ENCODE measurements at regions not wholly inside any gene's neighbourhood (a gene's known extent, or its start where the extent isn't known, plus 50 kb on each side); places are given as distances from the start of the nearest gene placed in this dataset.

- TF ChIP-seq CTCF (IDR thresholded peaks at IDR 0.05 in 4 of 5, conservative IDR thresholded peaks at IDR 0.05 in 1 of 5) (no peak), POLR2A (IDR thresholded peaks at IDR 0.05) (no peak)
- intact Hi-C loops (cut with DNase I; ENCODE audit: low total_unique reads), result no loop called here
- no peak overlapping the region for H3K27ac ChIP-seq
- no peaks in the 10 kb centered on the region for H3K4me1 ChIP-seq
- in situ Hi-C loops (cut with MboI; ENCODE audit: low sequenced_read_pairs in 4 of 4), result no loop called here
- H3K4me3 ChIP-seq, result no peak overlapping the region
- ATAC-seq, result no peak
- no peaks in the 10 kb centered on the region for H3K27me3 ChIP-seq
- DNase-seq, result no peak
- no peaks in the 10 kb centered on the region for H3K9me3 ChIP-seq
- H3K36me3 ChIP-seq, result no peaks in the 10 kb centered on the region
These were observed 937.6 kb downstream of the TLE4 start for GRCh38 chr9:80509358-80509757.

- H3K27ac ChIP-seq, result no peak overlapping the region
These were observed 935.8 kb downstream of the TLE4 start for GRCh38 chr9:80507611-80508010.

GRCh38 chr9:80504601-80505230 lies 933.0 kb downstream of the TLE4 start:
- DNase-seq (no peak), ATAC-seq (no peak)
- peaks cover 0 to 3% of the 10 kb centered on the region in 2 donors for H3K4me1 ChIP-seq
- no peaks in the 10 kb centered on the region for H3K9me3 ChIP-seq
- in situ Hi-C loops (cut with MboI; ENCODE audit: low sequenced_read_pairs in 4 of 4), result no loop called here
- no peaks in the 10 kb centered on the region for H3K36me3 ChIP-seq
- no peaks in the 10 kb centered on the region for H3K27me3 ChIP-seq
- H3K4me3 ChIP-seq, result no peak overlapping the region
- intact Hi-C loops (cut with DNase I; ENCODE audit: low total_unique reads), result no loop called here
- TF ChIP-seq POLR2A (IDR thresholded peaks at IDR 0.05) (no peak), CTCF (IDR thresholded peaks at IDR 0.05 in 4 of 5, conservative IDR thresholded peaks at IDR 0.05 in 1 of 5) (no peak)
- H3K27ac ChIP-seq, result no peak overlapping the region

More at GRCh38 chr9:80507611-80508010, 935.8 kb downstream of the TLE4 start:
- H3K4me3 ChIP-seq, result no peak overlapping the region
- intact Hi-C loops (cut with DNase I; ENCODE audit: low total_unique reads), result no loop called here
- no peak for DNase-seq
- TF ChIP-seq CTCF (IDR thresholded peaks at IDR 0.05 in 4 of 5, conservative IDR thresholded peaks at IDR 0.05 in 1 of 5), result no peak
- no peak for TF ChIP-seq POLR2A (IDR thresholded peaks at IDR 0.05)
- no peaks in the 10 kb centered on the region for H3K27me3 ChIP-seq
- peaks cover 0 to 3% of the 10 kb centered on the region in 2 donors for H3K4me1 ChIP-seq
- in situ Hi-C loops (cut with MboI; ENCODE audit: low sequenced_read_pairs in 4 of 4), result no loop called here
- H3K9me3 ChIP-seq, result no peaks in the 10 kb centered on the region
- no peak for ATAC-seq
- H3K36me3 ChIP-seq, result no peaks in the 10 kb centered on the region

- in situ Hi-C loops (cut with MboI; ENCODE audit: low sequenced_read_pairs in 4 of 4) (no loop called here), intact Hi-C loops (cut with DNase I; ENCODE audit: low total_unique reads) (no loop called here)
- no peak for TF ChIP-seq POLR2A (IDR thresholded peaks at IDR 0.05)
- no peak for TF ChIP-seq CTCF (IDR thresholded peaks at IDR 0.05 in 4 of 5, conservative IDR thresholded peaks at IDR 0.05 in 1 of 5)
- Histone ChIP-seq H3K27ac (no peak overlapping the region), H3K9me3 (no peaks in the 10 kb centered on the region), H3K4me1 (peaks cover 0 to 3% of the 10 kb centered on the region in 2 donors), H3K36me3 (no peaks in the 10 kb centered on the region), H3K27me3 (no peaks in the 10 kb centered on the region), H3K4me3 (no peak overlapping the region)
- DNase-seq (no peak), ATAC-seq (no peak)
These were observed 932.0 kb downstream of the TLE4 start for GRCh38 chr9:80503671-80504281.
